Activated naive CD4-positive, alpha-beta T cell treated with anti-CD3 and anti-CD28 coated beads, Interleukin-2, amount 10 ng/mL, durations not matched to agents 7 days and 5 days (primary cell): ENCODE measurements at regions not wholly inside any gene's neighbourhood (a gene's known extent, or its start where the extent isn't known, plus 50 kb on each side); places are given as distances from the start of the nearest gene placed in this dataset.

Experiments
- CTCF ChIA-PET: fragments of 350-600 bp; sonication (Branson Sonifier 250); formaldehyde crosslinking; loops from one replicate; lab custom pipeline; 2021; ENCODE audit warnings: antibody characterized with exemption; lab: Charles Lee
- DNase-seq: peaks from one replicate; pipeline ENCODE4 v3.0.0-alpha.2; 2020
- H3K27ac Mint-ChIP-seq: one replicate; pipeline ENCODE4 v1.8.0; 2021; ENCODE audit warnings: mild to moderate bottlenecking, moderate library complexity, mixed read lengths
- H3K27me3 Mint-ChIP-seq: one replicate; pipeline ENCODE4 v1.8.0; 2021; ENCODE audit warnings: mild to moderate bottlenecking, mixed read lengths
- H3K36me3 Mint-ChIP-seq: one replicate; pipeline ENCODE4 v1.8.0; 2021; ENCODE audit warnings: mixed read lengths
- H3K4me1 Mint-ChIP-seq: one replicate; pipeline ENCODE4 v1.8.0; 2021; ENCODE audit warnings: mixed read lengths
- H3K4me3 Mint-ChIP-seq: one replicate; pipeline ENCODE4 v1.8.0; 2021; ENCODE audit warnings: mild to moderate bottlenecking, moderate library complexity, mixed read lengths
- H3K9me3 Mint-ChIP-seq: one replicate; pipeline ENCODE4 v1.8.0; 2021; ENCODE audit warnings: mixed read lengths

DNA sequence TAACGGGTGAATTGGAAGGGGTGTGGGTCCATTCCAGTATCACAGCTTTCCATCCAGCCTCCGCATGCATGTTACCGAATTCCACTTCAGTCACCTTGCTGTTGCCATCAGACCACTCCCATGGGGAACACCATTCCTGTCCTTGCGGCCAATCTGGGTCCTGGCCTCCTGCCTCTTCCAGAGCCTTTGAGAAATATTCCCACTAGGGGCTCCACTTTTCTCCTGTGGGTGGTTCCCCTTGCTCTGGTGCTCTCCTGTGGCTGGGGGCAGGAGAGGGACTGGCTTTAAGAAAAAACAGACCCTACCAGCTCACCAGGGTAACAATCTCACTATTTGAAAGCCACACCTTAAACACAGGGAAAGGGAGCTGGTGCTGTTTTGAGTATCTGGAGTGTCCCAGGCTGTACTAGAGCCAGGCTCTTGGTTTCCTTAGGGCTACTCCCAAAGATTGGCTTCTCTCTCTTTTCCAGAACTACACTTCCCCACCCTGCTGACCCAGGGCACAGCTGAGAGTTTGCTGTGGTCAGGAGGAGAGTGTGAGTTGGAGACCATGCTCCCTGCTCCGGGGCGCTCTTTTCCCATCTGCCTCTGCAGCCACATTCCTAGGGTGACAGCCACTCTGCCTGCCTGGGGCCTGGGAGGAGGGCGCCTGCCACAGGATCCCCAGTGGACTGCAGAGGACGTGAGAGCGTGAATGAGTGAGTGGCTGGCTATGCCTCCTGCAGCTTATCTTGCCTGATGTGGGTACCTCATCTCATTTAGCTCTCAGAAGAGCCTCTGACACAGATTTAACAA, 460.8 kb upstream of the HS6ST1 start:
- H3K4me1 Mint-ChIP-seq: no peaks in the 10 kb centered on the region
- H3K27me3 Mint-ChIP-seq: no peaks in the 10 kb centered on the region
- no peak overlapping the region for H3K4me3 Mint-ChIP-seq
- peak overlapping the region; percentile 60 for H3K27ac Mint-ChIP-seq
- no peaks in the 10 kb centered on the region for H3K9me3 Mint-ChIP-seq
- DNase-seq: peak; percentile 11
- CTCF ChIA-PET: no interaction called here
- no peaks in the 10 kb centered on the region for H3K36me3 Mint-ChIP-seq

DNA sequence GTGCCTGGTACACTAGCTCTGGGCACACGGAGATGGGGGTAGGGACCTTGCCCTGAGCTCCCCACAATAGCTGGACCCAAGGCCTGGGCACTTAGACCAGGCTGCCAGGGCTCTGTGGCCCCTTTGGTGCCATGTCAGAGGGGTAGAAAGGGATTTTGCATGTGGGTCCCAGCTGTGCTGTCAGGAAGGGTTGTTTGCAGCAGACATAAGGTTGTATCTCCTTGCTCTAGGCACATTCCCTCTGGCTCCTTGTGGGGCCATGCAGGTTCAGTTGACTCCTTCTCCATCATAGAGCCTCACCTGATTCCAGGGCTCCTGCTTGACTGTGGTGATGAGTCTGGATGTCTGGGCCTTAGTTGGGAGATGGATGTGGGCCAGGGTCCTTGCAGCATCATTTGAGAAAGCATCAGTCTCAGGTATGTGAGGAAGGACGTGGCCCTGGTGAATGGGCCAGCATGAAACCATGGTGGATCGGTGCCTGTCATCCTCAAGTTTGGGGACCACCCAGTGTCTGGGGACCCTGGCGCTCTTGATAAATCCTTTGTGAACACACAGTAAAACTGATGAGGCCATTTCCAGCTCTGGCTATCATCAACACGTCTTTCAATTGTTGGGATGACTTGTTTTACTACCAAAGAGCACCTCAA, 461.9 kb upstream of the HS6ST1 start:
- no peaks in the 10 kb centered on the region for H3K36me3 Mint-ChIP-seq
- H3K27me3 Mint-ChIP-seq: no peaks in the 10 kb centered on the region
- H3K27ac Mint-ChIP-seq: no peak overlapping the region
- CTCF ChIA-PET: no interaction called here
- no peak overlapping the region for H3K4me3 Mint-ChIP-seq
- no peaks in the 10 kb centered on the region for H3K4me1 Mint-ChIP-seq
- no peaks in the 10 kb centered on the region for H3K9me3 Mint-ChIP-seq
- DNase-seq: no peak

DNA sequence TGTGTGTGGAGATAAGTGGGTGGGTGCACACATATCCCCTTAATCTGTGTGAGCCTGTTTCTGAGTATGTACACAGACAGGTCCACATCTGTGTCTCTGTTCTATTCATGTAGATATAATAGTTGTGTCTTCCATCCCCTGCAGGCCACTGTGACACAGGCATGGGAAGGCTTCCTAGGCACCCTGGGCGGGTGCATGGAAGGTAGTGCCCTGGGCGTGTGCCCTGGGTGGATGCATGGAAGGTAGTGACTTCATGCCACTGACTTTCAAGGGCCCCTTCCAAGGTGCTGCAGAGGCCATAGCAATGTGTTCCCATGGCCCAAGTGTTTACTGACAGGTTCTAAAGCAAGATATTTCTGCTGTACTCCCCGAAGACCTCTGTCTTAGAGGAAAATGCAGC, 462.5 kb upstream of the HS6ST1 start:
- CTCF ChIA-PET: no interaction called here
- no peak overlapping the region for H3K27ac Mint-ChIP-seq

DNA sequence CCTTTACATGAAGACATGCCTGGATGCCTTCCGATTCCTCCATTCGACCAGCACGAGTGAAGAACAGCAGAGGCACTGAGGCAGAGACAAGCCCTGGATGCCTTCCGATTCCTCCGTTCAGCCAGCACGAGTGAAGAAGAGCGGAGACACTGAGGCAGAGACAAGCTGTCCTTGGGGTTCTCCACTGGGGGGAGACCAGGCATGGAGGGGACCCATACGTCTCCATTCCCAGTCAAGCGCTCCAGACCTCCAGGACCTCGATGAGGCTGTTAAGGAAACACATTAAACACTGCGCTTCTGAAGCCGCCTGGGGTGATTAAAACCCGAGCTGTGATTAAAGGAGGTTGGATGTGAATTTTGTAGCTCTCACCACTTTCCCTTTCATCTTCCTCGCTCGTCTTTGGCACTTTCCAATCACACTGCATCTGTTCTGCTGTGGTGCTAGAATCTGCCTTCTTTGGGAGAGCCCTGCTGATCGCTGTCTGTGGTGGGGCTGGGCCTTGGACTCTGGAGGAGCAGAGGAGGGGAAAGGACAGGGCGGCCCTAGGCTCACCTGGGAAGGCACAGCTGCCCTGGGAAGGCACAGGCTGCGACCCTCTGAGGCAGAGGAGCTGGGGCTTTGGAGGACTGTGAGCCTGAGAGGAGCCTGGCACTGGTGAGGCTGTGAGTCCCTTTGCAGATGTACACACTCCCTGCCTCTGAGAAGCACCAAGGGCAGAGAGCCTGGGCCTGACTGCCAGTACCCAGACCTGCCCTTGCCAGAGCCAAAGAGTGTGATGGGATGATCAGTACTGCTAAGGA, 463.1 kb upstream of the HS6ST1 start:
- no peak overlapping the region for H3K27ac Mint-ChIP-seq
- H3K9me3 Mint-ChIP-seq: no peaks in the 10 kb centered on the region
- no peaks in the 10 kb centered on the region for H3K27me3 Mint-ChIP-seq
- no peaks in the 10 kb centered on the region for H3K4me1 Mint-ChIP-seq
- CTCF ChIA-PET: no interaction called here
- H3K36me3 Mint-ChIP-seq: no peaks in the 10 kb centered on the region
- no peak overlapping the region for H3K4me3 Mint-ChIP-seq
- no peak for DNase-seq

More for the DNA sequence above, 462.5 kb upstream of the HS6ST1 start:
- Mint-ChIP-seq H3K9me3 (no peaks in the 10 kb centered on the region), H3K36me3 (no peaks in the 10 kb centered on the region), H3K4me1 (no peaks in the 10 kb centered on the region), H3K4me3 (no peak overlapping the region), H3K27me3 (no peaks in the 10 kb centered on the region)
- no peak for DNase-seq

DNA sequence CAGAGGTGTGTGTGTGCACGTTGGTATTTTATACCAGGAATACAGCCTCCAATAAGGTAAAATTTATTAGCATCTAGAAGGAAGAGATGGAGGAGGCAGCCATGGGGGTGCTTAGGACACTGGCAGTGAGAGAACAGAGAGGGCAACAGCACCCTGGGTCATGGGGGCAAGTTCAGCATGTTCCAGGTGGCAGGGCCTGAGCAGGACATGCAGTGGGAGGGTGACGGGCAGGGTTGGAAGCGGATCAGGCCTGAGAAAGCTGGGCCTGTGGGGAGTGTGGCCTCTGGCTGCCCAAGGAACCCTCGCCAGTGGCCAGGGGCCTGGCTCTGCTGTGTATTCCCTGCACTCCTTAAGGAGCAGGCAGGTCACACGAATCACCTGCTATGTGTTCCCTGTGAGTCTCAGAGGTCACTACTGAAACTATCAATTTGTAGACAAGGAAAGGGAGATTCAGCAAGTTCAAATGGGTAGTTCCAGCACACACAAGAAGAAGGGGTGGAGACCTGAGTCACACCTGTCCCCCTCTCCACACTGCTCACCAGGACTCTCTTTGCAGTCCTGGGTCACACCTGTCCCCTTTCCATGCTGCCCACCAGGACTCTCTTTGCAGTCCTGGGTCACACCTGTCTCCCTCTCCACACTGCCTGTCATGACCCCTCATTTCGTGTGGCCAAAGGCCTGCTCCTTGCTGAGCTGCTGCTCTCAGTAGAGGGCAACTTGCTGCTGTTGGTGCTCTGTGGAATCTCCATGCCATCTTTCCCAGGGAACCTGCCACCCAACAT, 463.9 kb upstream of the HS6ST1 start:
- H3K9me3 Mint-ChIP-seq: no peaks in the 10 kb centered on the region
- H3K4me3 Mint-ChIP-seq: no peak overlapping the region
- no peaks in the 10 kb centered on the region for H3K27me3 Mint-ChIP-seq
- H3K27ac Mint-ChIP-seq: no peak overlapping the region
- H3K4me1 Mint-ChIP-seq: no peaks in the 10 kb centered on the region
- DNase-seq: no peak
- CTCF ChIA-PET: no interaction called here
- H3K36me3 Mint-ChIP-seq: no peaks in the 10 kb centered on the region

DNA sequence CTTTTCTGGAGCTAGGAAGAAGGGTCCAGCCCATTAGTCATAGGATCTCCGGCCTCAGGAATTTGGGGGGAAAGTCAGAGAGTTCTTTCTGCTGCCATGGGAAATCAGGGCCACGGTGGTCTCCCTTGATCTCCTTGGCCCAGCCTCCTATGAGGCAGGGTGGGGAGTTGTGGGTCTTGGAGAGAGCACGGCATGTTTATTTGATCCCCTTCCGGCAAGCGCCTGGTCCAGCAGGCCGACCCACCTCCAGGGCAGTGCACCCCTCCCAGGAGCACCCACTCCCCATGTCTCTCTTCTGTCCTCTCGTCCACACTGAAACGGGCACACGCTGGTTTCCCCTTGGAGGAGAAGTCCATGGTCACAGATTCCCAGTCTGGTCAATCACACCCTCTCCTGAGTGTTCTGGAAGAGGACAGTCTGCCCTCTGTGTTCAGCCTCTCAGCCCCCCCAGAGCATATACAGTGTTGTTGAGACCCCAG, 464.6 kb upstream of the HS6ST1 start:
- no peak overlapping the region for H3K4me3 Mint-ChIP-seq
- no peaks in the 10 kb centered on the region for H3K36me3 Mint-ChIP-seq
- no peak for DNase-seq
- H3K27me3 Mint-ChIP-seq: no peaks in the 10 kb centered on the region
- CTCF ChIA-PET: interaction anchor here (0.5 kb wide), 1 partner anchor 8 kb away, joined by 3 read pairs; no protein-coding TSS in a partner anchor
- H3K9me3 Mint-ChIP-seq: peaks cover 2% of the 10 kb centered on the region
- no peaks in the 10 kb centered on the region for H3K4me1 Mint-ChIP-seq
- H3K27ac Mint-ChIP-seq: no peak overlapping the region

DNA sequence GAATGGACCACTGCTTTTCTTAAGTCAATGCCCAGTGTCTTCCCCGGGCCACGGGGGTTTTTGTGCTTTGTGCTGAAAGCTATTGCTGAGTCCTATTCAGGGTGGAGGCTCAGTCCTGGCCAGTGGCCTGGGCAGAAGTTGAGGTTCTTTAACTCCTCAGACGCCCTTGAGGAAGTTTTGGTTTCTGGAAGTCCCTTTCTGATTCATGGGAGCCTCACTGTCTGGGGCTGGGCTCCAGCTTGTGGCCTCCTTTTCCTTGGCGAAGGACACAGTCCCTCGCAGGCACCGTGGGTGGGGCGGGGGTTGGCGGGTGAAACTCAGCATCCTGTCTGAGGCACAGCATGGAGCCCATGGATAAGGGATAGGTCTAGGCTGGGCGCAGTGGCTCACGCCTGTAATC, 465.2 kb upstream of the HS6ST1 start:
- DNase-seq: no peak
- Mint-ChIP-seq H3K27ac (no peak overlapping the region), H3K4me1 (no peaks in the 10 kb centered on the region), H3K9me3 (peaks cover 8% of the 10 kb centered on the region), H3K4me3 (no peak overlapping the region), H3K36me3 (no peaks in the 10 kb centered on the region), H3K27me3 (no peaks in the 10 kb centered on the region)
- CTCF ChIA-PET: interaction anchor here (0.5 kb wide), 1 partner anchor 9 kb away, joined by 3 read pairs; no protein-coding TSS in a partner anchor

DNA sequence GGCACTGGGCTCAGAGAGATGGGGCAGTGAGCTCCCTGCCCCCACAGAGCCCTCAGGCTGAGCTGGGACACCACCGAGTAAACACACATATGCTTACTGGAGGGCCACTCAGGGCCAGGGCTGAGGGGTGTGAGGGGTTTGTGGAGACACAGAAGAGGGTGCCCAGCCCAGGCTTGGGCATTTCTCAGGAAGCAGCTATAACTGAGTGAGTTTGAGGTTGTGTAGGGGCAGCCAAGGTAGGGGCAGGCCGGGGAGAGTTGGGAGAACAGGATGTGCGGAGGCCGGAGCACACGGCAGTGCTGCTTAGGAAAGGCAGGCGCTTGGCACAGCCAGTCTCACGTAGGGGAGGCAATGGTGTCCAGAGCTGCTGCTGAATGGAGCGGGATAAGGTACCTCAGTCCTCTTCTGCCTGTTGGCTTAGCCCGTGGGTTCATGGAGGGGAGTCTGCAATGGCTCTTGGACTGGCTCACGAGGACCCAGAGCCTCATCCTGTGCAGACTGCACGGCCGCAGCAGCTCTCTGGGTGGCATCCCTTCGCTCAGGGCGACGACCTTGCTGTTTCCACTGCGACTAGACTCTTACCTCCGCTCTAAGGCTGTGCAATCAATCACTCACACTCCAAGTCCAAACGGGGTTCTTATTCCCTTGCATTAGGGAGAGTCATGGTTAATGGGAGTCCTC, 466.1 kb upstream of the HS6ST1 start:
- no peak overlapping the region for H3K4me3 Mint-ChIP-seq

DNA sequence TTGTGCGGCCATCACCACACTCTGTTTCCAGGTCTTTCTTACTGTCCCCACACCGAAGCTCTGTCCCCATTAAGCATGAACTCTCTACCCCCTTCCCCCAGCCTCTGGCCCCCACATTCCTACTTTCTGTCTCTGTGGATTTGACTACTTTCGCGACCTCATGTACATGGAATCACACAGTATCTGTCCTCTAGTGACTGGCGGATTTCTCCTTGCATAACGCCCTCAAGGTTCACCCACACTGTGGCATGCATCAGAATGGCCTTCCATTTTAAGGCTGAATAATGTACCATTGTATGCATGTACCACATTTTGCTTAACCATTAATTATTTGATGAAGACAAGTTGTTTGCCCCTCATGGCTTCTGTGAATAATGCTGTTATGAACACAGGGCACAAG, 467.6 kb upstream of the HS6ST1 start:
- no peak overlapping the region for H3K4me3 Mint-ChIP-seq
- DNase-seq: no peak
- no peak overlapping the region for H3K27ac Mint-ChIP-seq
- CTCF ChIA-PET: no interaction called here
- peaks cover 11% of the 10 kb centered on the region for H3K9me3 Mint-ChIP-seq
- H3K4me1 Mint-ChIP-seq: no peaks in the 10 kb centered on the region
- H3K36me3 Mint-ChIP-seq: no peaks in the 10 kb centered on the region
- H3K27me3 Mint-ChIP-seq: no peaks in the 10 kb centered on the region

More for the DNA sequence above, 466.1 kb upstream of the HS6ST1 start:
- no peak for DNase-seq
- Mint-ChIP-seq H3K36me3 (no peaks in the 10 kb centered on the region), H3K27me3 (no peaks in the 10 kb centered on the region), H3K27ac (no peak overlapping the region), H3K9me3 (peaks cover 11% of the 10 kb centered on the region), H3K4me1 (no peaks in the 10 kb centered on the region)
- CTCF ChIA-PET: no interaction called here

DNA sequence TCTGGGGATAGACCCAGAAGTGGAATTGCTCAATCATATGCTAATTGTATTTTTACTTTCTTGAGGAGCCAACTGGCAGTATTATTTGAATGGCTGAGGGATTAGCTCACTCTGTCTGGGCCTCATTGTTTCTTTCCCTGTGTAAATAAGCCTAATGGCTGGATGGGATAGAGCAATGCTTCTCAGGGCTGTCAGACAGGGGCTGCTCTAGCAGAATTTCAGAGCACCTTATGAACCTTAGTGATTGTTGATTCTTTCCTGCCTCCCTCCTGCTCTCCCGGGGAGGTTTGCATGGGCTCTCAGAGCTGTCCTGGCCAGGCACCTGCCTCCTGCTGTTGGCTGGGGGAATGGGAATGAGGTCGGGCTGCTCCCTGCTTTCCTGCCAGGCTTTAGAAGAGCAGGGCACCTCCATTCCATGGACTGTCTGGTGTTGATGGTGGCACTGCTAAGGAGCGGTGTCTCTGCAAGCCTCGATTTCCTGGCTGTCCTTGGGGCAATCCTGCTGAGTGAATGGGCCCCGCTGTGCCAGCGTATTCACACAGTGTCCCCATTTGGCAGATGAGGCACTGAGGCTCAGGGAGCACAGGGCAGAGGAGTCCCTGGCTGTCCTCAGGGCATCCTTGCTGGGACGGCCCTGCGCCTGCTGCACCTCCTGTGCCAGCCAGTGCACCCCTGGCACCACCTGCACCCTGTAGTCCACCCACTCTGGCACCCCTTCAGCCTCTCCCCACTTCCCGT, 468.2 kb upstream of the HS6ST1 start:
- Mint-ChIP-seq H3K9me3 (peaks cover 11% of the 10 kb centered on the region), H3K36me3 (no peaks in the 10 kb centered on the region), H3K27me3 (no peaks in the 10 kb centered on the region), H3K27ac (no peak overlapping the region), H3K4me3 (no peak overlapping the region), H3K4me1 (no peaks in the 10 kb centered on the region)
- CTCF ChIA-PET: no interaction called here
- no peak for DNase-seq

DNA sequence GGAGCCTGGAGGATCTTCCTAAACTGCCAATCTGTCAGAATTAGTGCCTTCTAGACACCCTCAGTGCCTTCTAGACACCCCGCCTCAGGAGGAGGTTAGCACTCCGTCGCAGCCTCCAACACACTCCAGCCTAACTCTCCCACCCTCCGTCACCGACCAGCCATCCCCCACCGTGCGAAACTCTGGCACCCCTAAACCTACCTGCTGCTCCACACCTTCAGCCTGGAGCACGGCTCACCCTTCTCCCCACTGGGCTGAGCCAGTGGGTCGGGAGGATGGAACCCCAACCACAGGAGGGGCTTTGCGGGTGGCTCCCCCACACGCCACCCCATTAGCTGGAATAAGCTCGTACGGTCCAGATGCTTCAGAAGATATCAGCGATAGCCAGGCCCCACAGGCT, 468.9 kb upstream of the HS6ST1 start:
- Mint-ChIP-seq H3K27me3 (no peaks in the 10 kb centered on the region), H3K36me3 (no peaks in the 10 kb centered on the region), H3K27ac (no peak overlapping the region), H3K4me1 (no peaks in the 10 kb centered on the region), H3K4me3 (no peak overlapping the region), H3K9me3 (peaks cover 11% of the 10 kb centered on the region)
- CTCF ChIA-PET: no interaction called here
- no peak for DNase-seq

DNA sequence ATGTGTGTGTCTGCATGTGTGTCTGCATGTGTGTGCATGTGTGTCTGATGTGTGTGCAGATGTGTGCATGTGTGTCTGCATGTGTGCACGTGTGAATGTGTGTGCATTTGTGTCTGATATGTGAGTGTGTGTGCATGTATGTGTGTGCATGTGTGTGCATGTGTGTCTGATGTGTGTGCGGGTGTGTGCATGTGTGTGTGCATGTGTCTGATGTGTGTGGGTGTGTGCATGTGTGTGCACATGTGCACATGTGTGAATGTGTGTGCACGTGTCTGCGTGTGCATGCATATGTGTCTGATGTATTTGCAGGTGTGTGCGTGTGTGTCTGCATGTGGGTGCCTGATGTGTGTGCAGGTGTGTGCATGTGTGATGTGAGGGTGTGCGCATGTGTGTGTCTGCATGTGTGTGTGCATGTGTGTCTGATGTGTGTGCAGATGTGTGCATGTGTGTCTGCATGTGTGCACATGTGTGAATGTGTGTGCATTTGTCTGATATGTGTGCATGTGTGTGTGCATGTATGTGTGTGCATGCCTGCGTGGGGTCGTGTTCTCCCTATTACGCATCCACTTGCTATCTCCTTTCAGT, 470.1 kb upstream of the HS6ST1 start:
- CTCF ChIA-PET: no interaction called here
- H3K27me3 Mint-ChIP-seq: no peaks in the 10 kb centered on the region
- H3K4me1 Mint-ChIP-seq: no peaks in the 10 kb centered on the region
- no peaks in the 10 kb centered on the region for H3K36me3 Mint-ChIP-seq
- no peak for DNase-seq
- H3K4me3 Mint-ChIP-seq: no peak overlapping the region
- peaks cover 11% of the 10 kb centered on the region for H3K9me3 Mint-ChIP-seq
- no peak overlapping the region for H3K27ac Mint-ChIP-seq

DNA sequence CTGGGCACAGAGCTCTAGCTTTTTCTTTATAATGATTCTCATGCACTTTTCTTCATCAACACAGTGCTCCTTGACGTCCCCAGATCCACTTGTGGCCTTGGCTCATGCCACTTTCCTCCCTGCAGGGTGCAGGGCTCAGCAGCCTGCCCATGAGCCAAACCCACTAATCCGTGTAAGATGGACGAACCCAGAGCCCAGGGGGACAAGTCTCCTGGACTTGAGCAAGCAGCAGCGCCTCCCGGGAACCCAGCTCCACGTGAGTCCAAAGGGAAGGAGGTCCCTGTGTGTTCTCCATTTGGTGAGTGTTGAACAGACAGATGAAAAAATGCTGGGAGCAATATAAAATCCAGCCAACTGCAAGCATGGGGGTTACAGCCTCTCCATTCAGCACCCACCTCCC, 470.6 kb upstream of the HS6ST1 start:
- H3K9me3 Mint-ChIP-seq: peaks cover 11% of the 10 kb centered on the region
- no peaks in the 10 kb centered on the region for H3K27me3 Mint-ChIP-seq
- no peak for DNase-seq
- CTCF ChIA-PET: no interaction called here
- H3K36me3 Mint-ChIP-seq: no peaks in the 10 kb centered on the region
- H3K27ac Mint-ChIP-seq: no peak overlapping the region
- no peak overlapping the region for H3K4me3 Mint-ChIP-seq
- H3K4me1 Mint-ChIP-seq: no peaks in the 10 kb centered on the region
